GM23248 (cell line): ENCODE measurements at regions not wholly inside any gene's neighbourhood (a gene's known extent, or its start where the extent isn't known, plus 50 kb on each side); places are given as distances from the start of the nearest gene placed in this dataset.

Experiments
- DNase-seq: peaks from one replicate; pipeline ENCODE4 v3.0.0-alpha.2; 2015
- H2AFZ ChIP-seq: fragments of 200-600 bp; sonication (generic); 2 replicates; pipeline ENCODE4 v1.6.1; 2016; ENCODE audit warnings: antibody characterized with exemption
- H3F3A ChIP-seq: fragments of 200-600 bp; sonication (generic); 2 replicates; pipeline ENCODE4 v1.6.1; 2016; ENCODE audit warnings: mild to moderate bottlenecking, antibody characterized with exemption, mixed run types; ENCODE audit not compliant: insufficient read depth
- H3K27ac ChIP-seq: fragments of 200-600 bp; sonication (generic); 2 replicates; pipeline ENCODE4 v1.5.1; 2016; ENCODE audit warnings: mild to moderate bottlenecking
- H3K27me3 ChIP-seq: fragments of 200-600 bp; sonication (generic); replicated peaks from 2 replicates; pipeline ENCODE4 v1.6.1; 2016; ENCODE audit warnings: mild to moderate bottlenecking; ENCODE audit not compliant: insufficient read depth
- H3K36me3 ChIP-seq: fragments of 200-600 bp; sonication (generic); 2 replicates; pipeline ENCODE4 v1.6.1; 2016; ENCODE audit warnings: low read depth, mild to moderate bottlenecking
- H3K4me1 ChIP-seq: fragments of 200-600 bp; sonication (generic); 2 replicates; pipeline ENCODE4 v1.6.1; 2016; ENCODE audit warnings: mild to moderate bottlenecking; ENCODE audit not compliant: insufficient read depth
- H3K4me2 ChIP-seq: fragments of 200-600 bp; sonication (generic); one replicate; pipeline ENCODE4 v1.6.1; 2016; ENCODE audit warnings: mild to moderate bottlenecking; ENCODE audit not compliant: unreplicated experiment
- H3K4me3 ChIP-seq: fragments of 200-600 bp; sonication (generic); 2 replicates; pipeline ENCODE4 v1.5.1; 2016; ENCODE audit warnings: mild to moderate bottlenecking
- H3K79me2 ChIP-seq: fragments of 200-600 bp; sonication (generic); 2 replicates; pipeline ENCODE4 v1.6.1; 2016; ENCODE audit warnings: mild to moderate bottlenecking; ENCODE audit not compliant: insufficient read depth
- H3K9ac ChIP-seq: fragments of 200-600 bp; sonication (generic); 2 replicates; pipeline ENCODE4 v1.6.1; 2016; ENCODE audit warnings: mild to moderate bottlenecking
- H3K9me2 ChIP-seq: fragments of 200-600 bp; sonication (generic); 2 replicates; pipeline ENCODE4 v1.6.1; 2016; ENCODE audit warnings: mixed run types, mild to moderate bottlenecking, moderate library complexity; ENCODE audit not compliant: insufficient read depth
- H3K9me3 ChIP-seq: fragments of 200-600 bp; sonication (generic); one replicate; pipeline ENCODE4 v1.6.1; 2017; ENCODE audit warnings: low read depth
- H4K20me1 ChIP-seq: fragments of 200-600 bp; sonication (generic); 2 replicates; pipeline ENCODE4 v1.6.0; 2016; ENCODE audit not compliant: insufficient read depth
- EZH2 ChIP-seq: fragments of 200-600 bp; sonication (generic); IDR thresholded peaks from 2 replicates; pipeline ENCODE4 v1.6.1; 2018; ENCODE audit warnings: antibody characterized with exemption, mild to moderate bottlenecking; ENCODE audit not compliant: insufficient read depth, poor library complexity, severe bottlenecking
- EZH2phosphoT487 ChIP-seq: fragments of 200-600 bp; sonication (generic); IDR thresholded peaks from 2 replicates; pipeline ENCODE4 v1.6.1; 2018; ENCODE audit warnings: antibody characterized with exemption, moderate library complexity, mild to moderate bottlenecking, low read depth; ENCODE audit not compliant: insufficient read depth
- WGBS, 2 experiments: methylation state at CpG; one replicate each; pipeline ENCODE4 v1.1.6; 2015 to 2017; ENCODE audit warnings: low lambda C conversion rate in 2 of 2, low coverage in 1 of 2; ENCODE audit errors: missing lambda C conversion rate in 2 of 2; 5-methylcytosine and 5-hydroxymethylcytosine counted together
- in situ Hi-C: fragments of 300-500 bp; cut with MboI; formaldehyde crosslinking; loops from 2 replicates; pipeline ENCODE4 v1.15.0; 2020

- Histone ChIP-seq H3K27ac (no peak overlapping the region), H4K20me1 (no peaks in the 10 kb centered on the region), H3K4me1 (peaks cover 5% of the 10 kb centered on the region; the same call in 1 of the 2 replicates), H3K79me2 (no peaks in the 10 kb centered on the region), H3K36me3 (no peaks in the 10 kb centered on the region), H3K9me3 (no peaks in the 10 kb centered on the region), H3K9ac (no peak overlapping the region), H3K9me2 (no peaks in the 10 kb centered on the region), H3F3A (no peaks in the 10 kb centered on the region), H3K27me3 (no peaks in the 10 kb centered on the region), H2AFZ (no peak overlapping the region), H3K4me2 (no peak overlapping the region), H3K4me3 (no peak overlapping the region)
- peak; percentile 53 for DNase-seq
- TF ChIP-seq EZH2phosphoT487: no peak
- TF ChIP-seq EZH2: no peak
- 26 to 29% methylated on average over 3 of the region's 3 CpGs for WGBS, 2 experiments
- in situ Hi-C loops: no loop called here
These were observed 366.6 kb upstream of the CCL2 start for GRCh38 chr17:33888455-33888854.

- Histone ChIP-seq H3K4me2 (no peak overlapping the region), H3K27me3 (no peaks in the 10 kb centered on the region), H3K9ac (no peak overlapping the region), H3K79me2 (no peaks in the 10 kb centered on the region), H4K20me1 (no peaks in the 10 kb centered on the region), H3K4me3 (no peak overlapping the region), H3F3A (no peaks in the 10 kb centered on the region), H3K27ac (no peak overlapping the region), H3K4me1 (peaks cover 5% of the 10 kb centered on the region; the same call in 1 of the 2 replicates), H3K9me2 (no peaks in the 10 kb centered on the region), H3K9me3 (no peaks in the 10 kb centered on the region), H2AFZ (no peak overlapping the region), H3K36me3 (no peaks in the 10 kb centered on the region)
- no peak for DNase-seq
- in situ Hi-C loops: no loop called here
- TF ChIP-seq EZH2phosphoT487: no peak
- no peak for TF ChIP-seq EZH2
- WGBS, 2 experiments: 8 to 10% methylated on average over 2 of the region's 2 CpGs
These were observed 366.0 kb upstream of the CCL2 start for GRCh38 chr17:33889040-33889439.

GRCh38 chr17:33889766-33890165 is 365.3 kb upstream of the CCL2 start:
- Histone ChIP-seq H3K4me3 (no peak overlapping the region), H3K36me3 (no peaks in the 10 kb centered on the region), H3K4me2 (no peak overlapping the region), H4K20me1 (no peaks in the 10 kb centered on the region), H3K79me2 (no peaks in the 10 kb centered on the region), H3K4me1 (peaks cover 5% of the 10 kb centered on the region; the same call in 1 of the 2 replicates), H3K9me2 (no peaks in the 10 kb centered on the region), H3F3A (no peaks in the 10 kb centered on the region), H2AFZ (no peak overlapping the region), H3K27me3 (no peaks in the 10 kb centered on the region), H3K9me3 (no peaks in the 10 kb centered on the region), H3K27ac (no peak overlapping the region), H3K9ac (no peak overlapping the region)
- TF ChIP-seq EZH2 (no peak), EZH2phosphoT487 (no peak)
- no peak for DNase-seq
- in situ Hi-C loops: no loop called here
- 29 to 31% methylated on average over 2 of the region's 2 CpGs for WGBS, 2 experiments

GRCh38 chr17:33892717-33893591 is 362.1 kb upstream of the CCL2 start:
- H3K79me2 ChIP-seq: no peaks in the 10 kb centered on the region
- H3K9me2 ChIP-seq: no peaks in the 10 kb centered on the region
- peaks cover 4% of the 10 kb centered on the region; the same call in 1 of the 2 replicates for H3K4me1 ChIP-seq
- no peak overlapping the region for H3K4me3 ChIP-seq
- no peak overlapping the region for H2AFZ ChIP-seq
- no peaks in the 10 kb centered on the region for H3F3A ChIP-seq
- in situ Hi-C loops: no loop called here
- no peaks in the 10 kb centered on the region for H4K20me1 ChIP-seq
- WGBS, 2 experiments: 8 to 9% methylated on average over 6 of the region's 6 CpGs
- H3K27me3 ChIP-seq: no peaks in the 10 kb centered on the region
- TF ChIP-seq EZH2phosphoT487 (no peak), EZH2 (no peak)
- no peaks in the 10 kb centered on the region for H3K36me3 ChIP-seq
- H3K9ac ChIP-seq: no peak overlapping the region
- no peak overlapping the region for H3K4me2 ChIP-seq
- H3K27ac ChIP-seq: no peak overlapping the region
- no peaks in the 10 kb centered on the region for H3K9me3 ChIP-seq
- DNase-seq: no peak
